Testis (tissue), 2 donors: ENCODE measurements at regions not wholly inside any gene's neighbourhood (a gene's known extent, or its start where the extent isn't known, plus 50 kb on each side); places are given as distances from the start of the nearest gene placed in this dataset.

Experiments
- DNase-seq: peaks from one replicate; pipeline ENCODE4 v3.0.0-alpha.2; 2019
- H3K27ac ChIP-seq, 2 donors: fragments of 200-600 bp; sonication (generic); one replicate each; pipeline ENCODE4 v1.5.1; 2019
- H3K27me3 ChIP-seq: fragments of 200-600 bp; sonication (generic); one replicate; pipeline ENCODE4 v1.5.1; 2019
- H3K36me3 ChIP-seq: fragments of 200-600 bp; sonication (generic); one replicate; pipeline ENCODE4 v1.5.1; 2017; ENCODE audit warnings: low read depth; ENCODE audit errors: missing control alignments
- H3K4me1 ChIP-seq: fragments of 200-600 bp; sonication (generic); one replicate; pipeline ENCODE4 v1.5.1; 2019
- H3K4me3 ChIP-seq, 2 donors: fragments of 200-600 bp; sonication (generic); one replicate each; pipeline ENCODE4 v1.5.1; 2017 to 2019
- H3K9me3 ChIP-seq: fragments of 200-600 bp; sonication (generic); one replicate; pipeline ENCODE4 v1.5.1; 2017
- POLR2A ChIP-seq: fragments of 450-650 bp; IDR thresholded peaks from one replicate; pipeline ENCODE4 v1.6.1; 2017; ENCODE audit warnings: antibody characterized with exemption, mild to moderate bottlenecking, moderate library complexity
- WGBS, 2 donors: methylation state at CpG; one replicate each; pipeline ENCODE4 v1.1.5; 2018; 5-methylcytosine and 5-hydroxymethylcytosine counted together
- intact Hi-C: fragments of 100-400 bp; cut with DNase I; formaldehyde crosslinking; loops from one replicate; pipeline ENCODE4 v1.15.1; 2023; ENCODE audit warnings: low total_unique reads
- TF ChIP-seq, protein P1 (sequence below), 3 experiments: fragments of 450-650 bp in 2 of 3; fragments of 200-600 bp in 1 of 3; sonication (generic) in 1 of 3; IDR thresholded peaks; one replicate each; pipeline ENCODE4 v1.5.1; 2016 to 2019; ENCODE audit warnings: antibody characterized with exemption in 3 of 3, mild to moderate bottlenecking in 2 of 3, moderate library complexity in 1 of 3

DNA sequence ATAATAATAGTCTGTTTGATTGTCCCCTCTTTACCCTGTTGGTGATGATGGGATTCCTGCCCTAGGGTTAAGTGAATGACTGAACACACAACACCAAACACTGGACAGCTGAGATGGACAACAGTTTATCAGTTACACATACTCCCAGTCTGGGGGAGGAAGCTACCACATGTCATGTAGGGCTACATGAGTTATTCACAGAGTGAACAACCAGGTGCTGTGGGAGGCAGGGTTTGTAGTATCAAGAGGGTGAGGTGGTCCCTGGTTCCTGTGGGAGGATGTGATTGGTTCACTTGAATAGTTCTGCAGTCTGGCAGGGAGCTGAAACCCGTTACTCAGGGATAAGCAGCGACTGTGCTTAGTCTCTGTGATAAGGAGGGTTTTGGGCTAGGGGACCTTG lies 88.8 kb upstream of the AP1S2 start:
- H3K36me3 ChIP-seq, result no peaks in the 10 kb centered on the region

DNA sequence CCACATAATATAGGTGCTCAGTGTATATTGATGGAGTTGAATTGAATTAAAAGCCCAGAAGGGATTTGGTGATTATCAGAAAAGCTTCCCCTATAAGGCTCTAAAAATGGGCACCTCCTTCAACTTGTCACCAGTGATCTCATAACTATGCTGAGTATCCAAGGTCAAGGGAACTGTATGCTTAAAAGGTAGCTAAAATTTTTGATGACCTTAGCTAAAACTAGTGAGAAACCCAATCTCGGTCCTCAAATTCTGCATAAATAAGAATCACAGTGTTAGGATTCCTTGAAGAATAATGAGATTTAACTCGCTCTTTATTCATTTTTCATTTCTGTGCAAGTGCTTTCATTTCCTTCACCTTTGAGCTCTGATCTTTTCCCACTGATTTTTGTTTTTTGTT lies 87.7 kb upstream of the AP1S2 start:
- DNase-seq, result no peak
- Histone ChIP-seq H3K27ac (no peak overlapping the region), H3K27me3 (no peaks in the 10 kb centered on the region), H3K4me3 (no peak overlapping the region), H3K4me1 (no peaks in the 10 kb centered on the region), H3K9me3 (no peaks in the 10 kb centered on the region), H3K36me3 (no peaks in the 10 kb centered on the region)
- 45 to 97% methylated on average over 2 of the region's 2 CpGs for WGBS, 2 donors
- intact Hi-C loops, result no loop called here
- no peak for TF ChIP-seq POLR2A
- TF ChIP-seq, protein P1, sequence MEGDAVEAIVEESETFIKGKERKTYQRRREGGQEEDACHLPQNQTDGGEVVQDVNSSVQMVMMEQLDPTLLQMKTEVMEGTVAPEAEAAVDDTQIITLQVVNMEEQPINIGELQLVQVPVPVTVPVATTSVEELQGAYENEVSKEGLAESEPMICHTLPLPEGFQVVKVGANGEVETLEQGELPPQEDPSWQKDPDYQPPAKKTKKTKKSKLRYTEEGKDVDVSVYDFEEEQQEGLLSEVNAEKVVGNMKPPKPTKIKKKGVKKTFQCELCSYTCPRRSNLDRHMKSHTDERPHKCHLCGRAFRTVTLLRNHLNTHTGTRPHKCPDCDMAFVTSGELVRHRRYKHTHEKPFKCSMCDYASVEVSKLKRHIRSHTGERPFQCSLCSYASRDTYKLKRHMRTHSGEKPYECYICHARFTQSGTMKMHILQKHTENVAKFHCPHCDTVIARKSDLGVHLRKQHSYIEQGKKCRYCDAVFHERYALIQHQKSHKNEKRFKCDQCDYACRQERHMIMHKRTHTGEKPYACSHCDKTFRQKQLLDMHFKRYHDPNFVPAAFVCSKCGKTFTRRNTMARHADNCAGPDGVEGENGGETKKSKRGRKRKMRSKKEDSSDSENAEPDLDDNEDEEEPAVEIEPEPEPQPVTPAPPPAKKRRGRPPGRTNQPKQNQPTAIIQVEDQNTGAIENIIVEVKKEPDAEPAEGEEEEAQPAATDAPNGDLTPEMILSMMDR (IDR thresholded peaks at IDR 0.05), result no peak

More for the DNA sequence above, 88.8 kb upstream of the AP1S2 start:
- H3K9me3 ChIP-seq, result no peaks in the 10 kb centered on the region
- H3K4me3 ChIP-seq, result no peak overlapping the region
- intact Hi-C loops, result no loop called here
- no peak overlapping the region for H3K27ac ChIP-seq
- no peaks in the 10 kb centered on the region for H3K27me3 ChIP-seq
- no peaks in the 10 kb centered on the region for H3K4me1 ChIP-seq
- TF ChIP-seq POLR2A, result no peak
- TF ChIP-seq, protein P1 (IDR thresholded peaks at IDR 0.05), result no peak
- DNase-seq, result no peak
- 37% methylated on average over 2 of the region's 2 CpGs; no CpG with 5 or more reads in 1 of the 2 donors for WGBS, 2 donors

- intact Hi-C loops, result no loop called here
- no peak overlapping the region for H3K27ac ChIP-seq
- no peak for TF ChIP-seq POLR2A
- TF ChIP-seq, protein P1 (IDR thresholded peaks at IDR 0.05), result no peak
- no peak for DNase-seq
- H3K36me3 ChIP-seq, result no peaks in the 10 kb centered on the region
- no peaks in the 10 kb centered on the region for H3K9me3 ChIP-seq
- no peak overlapping the region for H3K4me3 ChIP-seq
- WGBS, 2 donors, result 61 to 74% methylated on average over 2 of the region's 2 CpGs
- H3K27me3 ChIP-seq, result no peaks in the 10 kb centered on the region
- H3K4me1 ChIP-seq, result no peaks in the 10 kb centered on the region
Measured at GRCh38 chrX:15939737-15940136, 85.1 kb upstream of the AP1S2 start.

- Histone ChIP-seq H3K4me3 (no peak overlapping the region), H3K27me3 (no peaks in the 10 kb centered on the region), H3K36me3 (no peaks in the 10 kb centered on the region), H3K27ac (no peak overlapping the region), H3K4me1 (no peaks in the 10 kb centered on the region), H3K9me3 (no peaks in the 10 kb centered on the region)
- DNase-seq, result no peak
- no peak for TF ChIP-seq POLR2A
- TF ChIP-seq, protein P1 (IDR thresholded peaks at IDR 0.05), result no peak
- intact Hi-C loops, result no loop called here
- 49 to 66% methylated on average over 5 to 6 of the region's 6 CpGs for WGBS, 2 donors
Measured at GRCh38 chrX:15938072-15938471, 83.5 kb upstream of the AP1S2 start.

- Histone ChIP-seq H3K36me3 (no peaks in the 10 kb centered on the region), H3K27me3 (no peaks in the 10 kb centered on the region), H3K4me3 (no peak overlapping the region), H3K27ac (no peak overlapping the region), H3K4me1 (no peaks in the 10 kb centered on the region), H3K9me3 (no peaks in the 10 kb centered on the region)
- no peak for TF ChIP-seq POLR2A
- TF ChIP-seq, protein P1 (IDR thresholded peaks at IDR 0.05), result no peak
- intact Hi-C loops, result no loop called here
- no peak for DNase-seq
- whole genome bisulfite sequencing, 2 donors, result 71 to 73% methylated on average over 3 of the region's 3 CpGs
Measured at GRCh38 chrX:15931362-15931761, 76.7 kb upstream of the AP1S2 start.
